Gastroesophageal sphincter (tissue), 3 donors: ENCODE measurements at regions not wholly inside any gene's neighbourhood (a gene's known extent, or its start where the extent isn't known, plus 50 kb on each side); places are given as distances from the start of the nearest gene placed in this dataset.

Experiments
- POLR2A ChIP-seq, 2 donors: fragments of 450-650 bp; IDR thresholded peaks; one replicate each; pipeline ENCODE4 v1.6.1; 2017; ENCODE audit warnings: antibody characterized with exemption in 2 of 2, mild to moderate bottlenecking in 2 of 2, moderate library complexity in 1 of 2
- POLR2AphosphoS5 ChIP-seq: sonication (generic); formaldehyde crosslinking; IDR thresholded peaks from one replicate; pipeline ENCODE4 v1.6.1; 2017; ENCODE audit warnings: antibody characterized with exemption
- TF ChIP-seq, protein P1 (sequence below), 4 experiments: fragments of 200-600 bp in 2 of 4; fragments of 450-650 bp in 2 of 4; sonication (generic) in 1 of 4; IDR thresholded peaks; one replicate each; pipeline ENCODE4 v1.5.1; 2017 to 2019; ENCODE audit warnings: antibody characterized with exemption in 4 of 4, mild to moderate bottlenecking in 2 of 4, moderate library complexity in 2 of 4

DNA sequence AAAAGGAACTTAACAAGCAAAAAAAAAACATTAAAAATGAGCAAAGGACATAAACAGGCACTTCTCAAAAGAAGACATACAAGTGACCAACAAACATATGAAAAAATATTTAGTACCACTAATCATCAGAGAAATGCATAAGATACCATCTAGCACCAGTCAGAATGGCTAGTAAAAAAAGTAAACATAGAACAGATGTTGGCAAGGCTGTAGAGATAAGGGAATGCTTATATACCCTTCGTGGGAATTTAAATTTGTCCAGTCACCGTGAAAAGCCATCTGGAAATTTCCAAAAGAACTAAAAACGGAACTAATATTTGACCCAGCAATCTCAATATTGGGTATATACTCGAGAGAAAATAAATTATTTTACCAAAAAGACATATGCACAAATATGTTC is 1751.3 kb upstream of the LRRTM1 start:
- TF ChIP-seq POLR2A (IDR thresholded peaks at IDR 0.05) = no peak
- TF ChIP-seq, protein P1, sequence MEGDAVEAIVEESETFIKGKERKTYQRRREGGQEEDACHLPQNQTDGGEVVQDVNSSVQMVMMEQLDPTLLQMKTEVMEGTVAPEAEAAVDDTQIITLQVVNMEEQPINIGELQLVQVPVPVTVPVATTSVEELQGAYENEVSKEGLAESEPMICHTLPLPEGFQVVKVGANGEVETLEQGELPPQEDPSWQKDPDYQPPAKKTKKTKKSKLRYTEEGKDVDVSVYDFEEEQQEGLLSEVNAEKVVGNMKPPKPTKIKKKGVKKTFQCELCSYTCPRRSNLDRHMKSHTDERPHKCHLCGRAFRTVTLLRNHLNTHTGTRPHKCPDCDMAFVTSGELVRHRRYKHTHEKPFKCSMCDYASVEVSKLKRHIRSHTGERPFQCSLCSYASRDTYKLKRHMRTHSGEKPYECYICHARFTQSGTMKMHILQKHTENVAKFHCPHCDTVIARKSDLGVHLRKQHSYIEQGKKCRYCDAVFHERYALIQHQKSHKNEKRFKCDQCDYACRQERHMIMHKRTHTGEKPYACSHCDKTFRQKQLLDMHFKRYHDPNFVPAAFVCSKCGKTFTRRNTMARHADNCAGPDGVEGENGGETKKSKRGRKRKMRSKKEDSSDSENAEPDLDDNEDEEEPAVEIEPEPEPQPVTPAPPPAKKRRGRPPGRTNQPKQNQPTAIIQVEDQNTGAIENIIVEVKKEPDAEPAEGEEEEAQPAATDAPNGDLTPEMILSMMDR (IDR thresholded peaks at IDR 0.05) = no peak
- TF ChIP-seq POLR2AphosphoS5 = no peak
